ENCODE measurements at regions not wholly inside any gene's neighbourhood (a gene's known extent, or its start where the extent isn't known, plus 50 kb on each side); places are given as distances from the start of the nearest gene placed in this dataset.

DNA sequence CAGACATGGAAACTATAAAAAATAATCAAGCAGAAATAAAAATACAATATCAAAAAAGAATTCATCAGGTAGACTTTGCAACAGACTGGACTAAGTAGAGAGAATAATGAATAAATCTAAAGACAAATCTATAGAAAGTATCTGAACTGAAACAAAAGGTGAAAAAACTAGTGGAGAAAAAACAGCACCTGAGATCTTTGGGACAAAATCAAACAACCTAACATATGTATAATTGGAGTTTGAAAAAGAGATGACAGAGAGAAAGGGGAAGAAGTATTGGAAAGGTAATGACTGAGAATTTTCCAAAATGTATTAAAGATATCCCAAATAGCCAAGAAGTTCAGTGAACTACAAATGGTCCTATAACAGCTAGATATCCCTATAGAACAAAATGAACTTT lies 245.4 kb downstream of the IPO8 start:
- DNase-seq (ENCODE audit: low read depth) = no peak
- no peak for FAIRE-seq
- TF ChIP-seq, protein P1, sequence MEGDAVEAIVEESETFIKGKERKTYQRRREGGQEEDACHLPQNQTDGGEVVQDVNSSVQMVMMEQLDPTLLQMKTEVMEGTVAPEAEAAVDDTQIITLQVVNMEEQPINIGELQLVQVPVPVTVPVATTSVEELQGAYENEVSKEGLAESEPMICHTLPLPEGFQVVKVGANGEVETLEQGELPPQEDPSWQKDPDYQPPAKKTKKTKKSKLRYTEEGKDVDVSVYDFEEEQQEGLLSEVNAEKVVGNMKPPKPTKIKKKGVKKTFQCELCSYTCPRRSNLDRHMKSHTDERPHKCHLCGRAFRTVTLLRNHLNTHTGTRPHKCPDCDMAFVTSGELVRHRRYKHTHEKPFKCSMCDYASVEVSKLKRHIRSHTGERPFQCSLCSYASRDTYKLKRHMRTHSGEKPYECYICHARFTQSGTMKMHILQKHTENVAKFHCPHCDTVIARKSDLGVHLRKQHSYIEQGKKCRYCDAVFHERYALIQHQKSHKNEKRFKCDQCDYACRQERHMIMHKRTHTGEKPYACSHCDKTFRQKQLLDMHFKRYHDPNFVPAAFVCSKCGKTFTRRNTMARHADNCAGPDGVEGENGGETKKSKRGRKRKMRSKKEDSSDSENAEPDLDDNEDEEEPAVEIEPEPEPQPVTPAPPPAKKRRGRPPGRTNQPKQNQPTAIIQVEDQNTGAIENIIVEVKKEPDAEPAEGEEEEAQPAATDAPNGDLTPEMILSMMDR (IDR thresholded peaks at IDR 0.05; ENCODE audit: insufficient read depth, low read length, severe bottlenecking) = no peak
- Histone ChIP-seq H3K36me3 (ENCODE audit: control insufficient read depth, insufficient read depth, low read length) (no peaks in the 10 kb centered on the region), H3K4me3 (ENCODE audit: low read depth, low read length) (no peak overlapping the region), H3K27me3 (ENCODE audit: control insufficient read depth, insufficient read depth, low read length) (no peaks in the 10 kb centered on the region)

DNA sequence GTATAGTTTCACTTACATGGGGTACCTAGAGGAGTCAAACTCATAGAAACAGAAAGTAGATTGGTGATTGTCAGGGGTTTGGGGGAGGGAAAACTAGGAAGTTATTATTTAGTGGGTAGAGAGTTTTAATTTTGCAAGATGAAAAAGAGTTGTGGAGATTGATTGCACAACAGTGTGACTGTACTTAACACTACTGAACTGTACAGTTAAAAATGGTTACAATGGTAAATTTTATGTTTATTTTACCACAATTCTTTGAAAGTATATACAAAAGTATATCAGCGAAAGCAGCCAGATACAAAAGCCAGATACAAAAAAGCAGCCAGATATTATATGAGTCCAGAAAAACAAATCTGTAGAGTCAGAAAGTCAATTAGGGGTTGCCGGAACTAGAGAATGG lies 247.6 kb downstream of the IPO8 start:
- FAIRE-seq (no peak), DNase-seq (ENCODE audit: low read depth) (no peak)
- TF ChIP-seq, protein P1 (IDR thresholded peaks at IDR 0.05; ENCODE audit: insufficient read depth, low read length, severe bottlenecking) = no peak
- H3K27me3 ChIP-seq (ENCODE audit: control insufficient read depth, insufficient read depth, low read length) = no peaks in the 10 kb centered on the region
- no peak overlapping the region for H3K4me3 ChIP-seq (ENCODE audit: low read depth, low read length)
- H3K36me3 ChIP-seq (ENCODE audit: control insufficient read depth, insufficient read depth, low read length) = no peaks in the 10 kb centered on the region

DNA sequence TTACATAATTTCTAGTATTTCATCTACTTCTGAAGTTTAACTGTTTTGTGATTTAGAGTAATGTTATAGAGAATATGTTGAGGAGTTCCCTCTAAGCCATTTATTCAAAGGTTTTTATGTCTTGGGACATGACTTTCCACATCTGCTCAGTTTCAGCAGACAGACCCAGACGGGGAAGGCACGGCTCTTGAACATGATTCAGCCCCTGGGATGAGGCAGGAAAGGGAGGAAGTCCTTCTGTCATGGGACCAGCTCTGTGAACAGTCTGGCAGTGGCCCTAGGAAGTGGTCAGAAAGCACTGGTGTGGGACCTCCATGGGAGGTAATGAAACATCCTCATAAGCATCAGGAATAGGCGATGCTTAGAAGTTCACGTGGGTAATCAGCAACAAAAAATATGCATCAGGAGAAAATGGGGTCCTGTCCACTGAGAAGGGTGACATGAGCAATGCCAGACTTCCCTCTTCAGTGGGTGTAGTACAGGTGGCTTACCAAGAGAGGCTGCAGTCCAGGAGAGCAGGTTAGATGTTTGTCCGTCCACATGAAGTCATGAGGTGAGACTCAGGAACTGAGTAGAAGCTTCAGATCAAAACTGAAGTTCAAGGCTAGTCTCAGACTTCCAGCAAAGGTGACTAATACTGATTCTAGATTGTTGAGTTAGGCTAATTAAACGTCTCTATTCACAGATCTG lies 248.5 kb downstream of the IPO8 start:
- TF ChIP-seq, protein P1 (IDR thresholded peaks at IDR 0.05; ENCODE audit: insufficient read depth, low read length, severe bottlenecking) = no peak
- no peak for DNase-seq (ENCODE audit: low read depth)
- FAIRE-seq = no peak
- H3K36me3 ChIP-seq (ENCODE audit: control insufficient read depth, insufficient read depth, low read length) = no peaks in the 10 kb centered on the region
- H3K4me3 ChIP-seq (ENCODE audit: low read depth, low read length) = no peak overlapping the region
- no peaks in the 10 kb centered on the region for H3K27me3 ChIP-seq (ENCODE audit: control insufficient read depth, insufficient read depth, low read length)

DNA sequence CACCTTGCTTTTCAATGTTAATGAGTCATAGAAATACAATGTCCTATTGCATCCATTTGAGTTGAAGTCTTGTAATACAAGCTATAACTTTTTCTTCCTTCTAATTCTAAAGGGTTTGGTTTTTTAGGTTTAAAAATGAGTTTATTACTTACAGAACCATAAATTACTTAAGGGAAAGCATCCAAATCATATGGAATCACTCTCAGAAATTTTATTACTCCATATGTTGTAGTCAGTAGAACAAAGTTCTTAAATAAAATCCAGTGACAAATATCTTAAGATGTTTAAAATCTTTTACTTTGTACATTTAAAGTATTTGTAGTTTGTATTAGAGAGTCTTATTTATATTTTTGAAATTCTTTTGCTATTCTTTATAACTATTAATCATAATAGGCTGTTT lies 253.2 kb downstream of the IPO8 start:
- TF ChIP-seq, protein P1 (IDR thresholded peaks at IDR 0.05; ENCODE audit: insufficient read depth, low read length, severe bottlenecking) = no peak
- no peak for FAIRE-seq
- no peaks in the 10 kb centered on the region for H3K27me3 ChIP-seq (ENCODE audit: control insufficient read depth, insufficient read depth, low read length)
- no peak overlapping the region for H3K4me3 ChIP-seq (ENCODE audit: low read depth, low read length)
- H3K36me3 ChIP-seq (ENCODE audit: control insufficient read depth, insufficient read depth, low read length) = no peaks in the 10 kb centered on the region
- DNase-seq (ENCODE audit: low read depth) = peak; percentile 23

DNA sequence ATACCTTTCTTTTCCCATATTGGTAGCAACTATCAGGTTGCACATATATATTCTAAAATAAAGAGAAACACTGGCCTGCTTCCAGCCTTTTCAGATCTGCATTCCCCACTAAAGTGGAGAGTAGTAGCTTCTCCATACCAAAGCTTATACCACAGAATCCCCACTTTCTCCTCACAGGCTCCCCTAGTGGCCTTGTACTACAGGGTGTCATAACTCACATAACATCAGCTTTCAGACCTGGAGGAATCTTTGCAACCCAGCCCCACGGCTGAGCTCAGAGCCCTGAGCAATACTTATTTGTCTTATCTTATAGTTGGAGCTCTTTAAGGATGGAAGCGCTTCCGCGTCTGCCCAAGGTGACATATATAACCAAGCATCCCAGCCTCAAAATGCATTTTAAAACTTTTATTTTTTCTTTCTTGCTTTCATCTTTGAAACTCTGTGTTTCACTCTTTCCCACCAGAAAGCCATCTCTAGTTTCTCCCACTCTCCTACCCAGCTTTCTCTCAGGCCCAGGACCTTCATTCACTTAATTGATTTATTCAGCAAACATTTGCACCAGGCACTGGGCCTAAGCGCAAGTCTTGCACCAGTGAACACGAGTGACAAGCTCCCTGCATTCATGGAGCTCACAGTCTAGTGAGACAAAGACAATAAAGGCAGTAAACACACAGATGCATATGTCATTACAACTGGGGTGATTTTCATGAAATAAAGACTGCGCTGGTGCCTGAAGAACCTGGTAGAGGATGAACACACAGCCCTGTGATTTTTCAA lies 254.7 kb downstream of the IPO8 start:
- no peak overlapping the region for H3K4me3 ChIP-seq (ENCODE audit: low read depth, low read length)
- no peak for FAIRE-seq

More for the DNA sequence above, 254.7 kb downstream of the IPO8 start:
- Histone ChIP-seq H3K27me3 (ENCODE audit: control insufficient read depth, insufficient read depth, low read length) (no peaks in the 10 kb centered on the region), H3K36me3 (ENCODE audit: control insufficient read depth, insufficient read depth, low read length) (no peaks in the 10 kb centered on the region)
- TF ChIP-seq, protein P1 (IDR thresholded peaks at IDR 0.05; ENCODE audit: insufficient read depth, low read length, severe bottlenecking) = peak; percentile 47
- DNase-seq (ENCODE audit: low read depth) = peak; percentile 41
